ENCODE measurements at regions not wholly inside any gene's neighbourhood (a gene's known extent, or its start where the extent isn't known, plus 50 kb on each side); places are given as distances from the start of the nearest gene placed in this dataset.
"Not testable (repeated sequence)": the region's sequence is repeated elsewhere in the genome, so short reads cannot be mapped to it uniquely, and the experiment has no call there.

DNA sequence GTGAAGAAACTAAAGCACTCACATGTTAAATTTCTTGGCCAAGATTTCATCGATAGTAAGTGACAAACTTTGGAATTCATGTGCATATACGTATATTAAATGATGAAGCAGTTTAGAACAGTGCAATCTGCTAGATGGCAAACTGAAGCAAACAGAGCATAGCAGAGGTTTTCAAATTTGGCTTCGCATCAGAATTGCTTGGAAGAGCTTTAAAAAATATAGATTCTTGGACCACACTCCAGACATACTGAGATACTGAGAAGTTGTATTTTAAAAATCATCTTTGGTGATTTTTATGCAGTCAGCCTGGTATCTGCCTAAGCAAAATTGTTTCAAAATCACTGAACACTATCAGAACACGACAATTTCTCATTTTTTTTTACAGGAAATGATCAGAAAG lies 709.2 kb downstream of the PLA2G4A start:
- no peak for DNase-seq (ENCODE audit: low spot score)

DNA sequence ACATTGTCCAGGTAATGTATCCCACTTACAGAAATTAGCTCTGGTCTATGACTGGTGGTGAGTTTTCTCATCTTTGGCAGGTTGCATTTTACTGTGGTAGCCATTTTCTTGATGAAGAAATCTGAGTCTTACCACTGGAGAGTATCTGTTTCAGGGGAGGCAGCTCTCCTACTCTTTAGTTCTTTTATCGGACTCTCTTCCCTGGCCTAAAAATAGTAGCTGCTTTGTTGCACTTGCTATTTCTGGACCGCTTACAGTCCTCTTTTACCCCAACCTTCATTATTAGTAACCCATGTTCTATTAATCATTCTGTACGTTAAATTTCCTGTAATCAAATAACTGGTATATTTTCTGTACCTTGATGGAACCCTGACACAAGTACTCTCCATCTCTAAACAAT lies 720.8 kb downstream of the PLA2G4A start:
- no peak for DNase-seq (ENCODE audit: low spot score)

DNA sequence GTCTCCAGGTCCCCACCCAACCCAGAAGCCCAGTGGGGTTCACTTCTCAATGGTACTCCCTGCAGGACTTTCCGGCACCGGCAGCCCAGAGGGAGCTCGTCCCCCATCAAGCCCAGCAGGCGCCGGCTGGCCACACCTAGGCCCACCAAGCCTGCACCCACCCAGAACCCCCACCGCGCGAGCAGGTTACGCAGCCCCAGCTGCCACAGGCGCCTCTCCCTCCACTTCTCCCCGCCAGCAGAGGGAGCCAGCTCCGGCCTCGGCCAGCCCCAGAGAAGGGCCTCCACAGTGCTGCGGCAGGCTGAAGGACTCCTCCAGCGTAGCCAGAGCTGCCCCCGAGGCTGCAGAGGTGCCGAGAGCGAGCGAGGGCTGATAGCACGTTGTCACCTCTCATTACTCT lies 722.3 kb downstream of the PLA2G4A start:
- DNase-seq (ENCODE audit: low spot score): peak; percentile 6

DNA sequence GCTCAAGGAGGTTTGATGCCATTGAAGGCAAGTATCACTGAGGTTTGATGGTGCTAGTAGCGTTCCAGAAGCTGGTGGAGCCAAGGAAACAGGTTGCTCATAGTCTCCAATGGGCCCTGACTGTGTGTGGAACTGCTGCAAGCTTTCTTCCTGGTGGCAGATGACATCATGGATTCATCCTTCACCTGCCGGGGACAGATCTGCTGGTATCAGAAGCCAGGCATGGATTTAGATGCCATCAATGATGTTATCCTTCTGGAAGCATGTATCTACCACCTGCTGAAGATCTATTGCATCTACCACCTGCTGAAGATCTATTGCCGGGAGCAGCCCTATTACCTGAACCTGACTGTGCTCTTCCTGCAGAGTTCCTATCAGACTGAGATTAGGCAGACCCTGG lies 734.4 kb downstream of the PLA2G4A start:
- no peak for DNase-seq (ENCODE audit: low spot score)

DNA sequence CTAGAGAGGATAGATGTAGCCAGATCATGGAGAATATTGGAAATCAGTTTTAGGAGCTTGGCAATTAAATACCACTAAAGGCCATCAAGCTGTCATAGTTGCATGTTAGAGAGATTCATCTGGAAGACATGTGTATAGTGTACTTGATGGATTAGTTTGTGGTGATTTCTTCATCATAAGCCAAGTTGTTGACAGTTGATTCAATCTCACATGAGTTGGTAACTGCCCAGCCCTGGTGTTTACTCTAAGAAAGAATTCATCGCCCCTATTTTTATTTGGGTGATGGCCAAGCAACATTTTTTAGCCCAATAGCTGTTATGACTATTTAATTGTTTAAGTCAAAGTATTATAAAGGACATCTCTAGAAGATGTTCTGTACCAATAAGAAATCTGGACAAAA lies 737.6 kb downstream of the PLA2G4A start:
- no peak for DNase-seq (ENCODE audit: low spot score)

DNA sequence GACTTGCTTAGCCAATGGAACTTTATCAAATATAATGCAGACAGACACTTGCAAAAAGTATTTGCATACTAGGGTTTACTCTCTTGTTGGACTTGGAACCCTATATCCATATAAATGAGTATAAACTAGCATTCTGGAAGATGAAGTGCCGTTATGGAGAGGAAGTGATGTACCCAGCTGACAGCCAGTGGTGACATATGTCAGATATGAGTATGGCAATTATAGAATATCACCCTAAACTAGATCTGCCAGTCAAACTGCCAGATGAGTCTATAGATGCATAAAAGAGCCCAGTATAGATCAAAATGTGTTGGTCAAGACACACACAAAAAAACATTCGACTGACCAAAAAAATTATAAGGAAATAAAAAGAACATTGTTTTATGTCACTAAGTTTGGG lies 739.3 kb downstream of the PLA2G4A start:
- DNase-seq (ENCODE audit: low spot score): no peak

DNA sequence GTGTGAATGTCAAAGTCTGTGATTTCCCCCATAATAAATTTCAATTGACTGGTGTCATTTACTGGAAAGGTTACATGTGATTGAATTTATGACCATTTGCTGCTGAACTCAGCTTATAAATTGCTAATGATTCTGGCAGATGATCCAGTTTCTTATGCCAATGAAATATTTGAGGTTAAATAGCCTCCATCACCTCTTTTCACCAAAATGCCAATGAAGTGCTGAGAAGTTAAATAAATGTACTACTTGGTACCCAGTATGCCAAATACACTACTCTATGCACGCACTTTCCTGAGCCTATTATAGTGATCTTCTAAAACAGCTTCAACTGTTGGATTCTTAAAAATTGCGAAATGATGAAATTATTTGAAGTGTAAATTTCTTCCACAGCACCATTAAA lies 741.4 kb downstream of the PLA2G4A start:
- DNase-seq (ENCODE audit: low spot score): no peak

DNA sequence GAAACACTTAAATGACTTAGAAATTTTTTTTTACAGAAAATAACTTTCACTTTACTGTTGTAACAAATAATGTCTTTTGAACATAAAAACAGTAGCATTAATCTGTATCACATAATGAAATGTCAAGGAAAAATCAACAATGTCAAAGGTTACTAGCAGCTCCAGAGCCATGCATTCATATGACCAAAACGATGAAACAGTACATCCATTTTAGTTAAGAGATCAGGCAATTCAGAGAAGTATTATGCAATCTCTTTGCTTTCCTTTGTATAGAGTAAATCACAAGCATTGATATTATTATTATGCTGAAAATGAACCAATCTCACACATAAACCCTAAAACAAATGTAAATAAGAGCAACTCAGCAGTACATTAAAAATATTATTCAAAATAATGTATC lies 748.9 kb downstream of the PLA2G4A start:
- no peak for DNase-seq (ENCODE audit: low spot score)

DNA sequence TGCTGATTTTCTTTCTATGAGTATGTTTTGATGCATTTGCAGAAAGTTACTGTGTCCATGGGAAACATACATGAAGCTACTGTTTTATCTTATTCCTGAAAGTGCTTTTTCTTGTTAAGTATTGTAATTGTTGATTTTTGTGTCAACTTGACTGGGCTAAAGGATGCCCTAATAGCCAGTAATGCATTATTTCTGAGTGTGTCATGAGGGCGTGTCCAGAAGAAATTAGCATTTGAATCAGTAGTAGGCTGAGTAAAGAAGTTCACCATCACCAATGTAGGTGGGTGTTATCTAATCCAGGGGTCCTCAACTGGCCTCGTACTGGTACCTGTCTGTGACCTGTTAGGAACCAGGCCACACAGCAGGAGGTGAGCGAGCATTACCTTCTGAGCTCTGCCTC lies 760.2 kb downstream of the PLA2G4A start:
- DNase-seq (ENCODE audit: low spot score): no peak

DNA sequence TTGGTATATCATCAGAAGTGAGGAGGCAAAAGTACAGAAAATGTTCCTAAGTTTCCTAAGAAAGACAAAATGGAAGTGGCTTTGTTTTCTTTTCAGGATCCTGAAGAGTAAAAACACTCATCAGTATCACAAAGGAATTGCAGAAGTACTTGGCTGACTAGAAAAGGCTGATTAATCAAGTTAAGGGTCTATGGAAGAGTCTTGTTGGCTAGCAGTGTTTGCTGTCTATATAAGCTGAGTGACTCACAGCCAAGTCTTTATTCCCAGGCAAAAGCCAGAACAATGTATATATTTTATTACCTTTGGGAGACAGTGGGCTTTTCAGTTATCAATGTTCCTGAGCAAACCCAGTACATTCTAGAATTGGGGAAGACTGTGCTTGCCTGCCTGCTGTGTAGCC lies 777.0 kb downstream of the PLA2G4A start:
- no peak for DNase-seq (ENCODE audit: low spot score)

DNA sequence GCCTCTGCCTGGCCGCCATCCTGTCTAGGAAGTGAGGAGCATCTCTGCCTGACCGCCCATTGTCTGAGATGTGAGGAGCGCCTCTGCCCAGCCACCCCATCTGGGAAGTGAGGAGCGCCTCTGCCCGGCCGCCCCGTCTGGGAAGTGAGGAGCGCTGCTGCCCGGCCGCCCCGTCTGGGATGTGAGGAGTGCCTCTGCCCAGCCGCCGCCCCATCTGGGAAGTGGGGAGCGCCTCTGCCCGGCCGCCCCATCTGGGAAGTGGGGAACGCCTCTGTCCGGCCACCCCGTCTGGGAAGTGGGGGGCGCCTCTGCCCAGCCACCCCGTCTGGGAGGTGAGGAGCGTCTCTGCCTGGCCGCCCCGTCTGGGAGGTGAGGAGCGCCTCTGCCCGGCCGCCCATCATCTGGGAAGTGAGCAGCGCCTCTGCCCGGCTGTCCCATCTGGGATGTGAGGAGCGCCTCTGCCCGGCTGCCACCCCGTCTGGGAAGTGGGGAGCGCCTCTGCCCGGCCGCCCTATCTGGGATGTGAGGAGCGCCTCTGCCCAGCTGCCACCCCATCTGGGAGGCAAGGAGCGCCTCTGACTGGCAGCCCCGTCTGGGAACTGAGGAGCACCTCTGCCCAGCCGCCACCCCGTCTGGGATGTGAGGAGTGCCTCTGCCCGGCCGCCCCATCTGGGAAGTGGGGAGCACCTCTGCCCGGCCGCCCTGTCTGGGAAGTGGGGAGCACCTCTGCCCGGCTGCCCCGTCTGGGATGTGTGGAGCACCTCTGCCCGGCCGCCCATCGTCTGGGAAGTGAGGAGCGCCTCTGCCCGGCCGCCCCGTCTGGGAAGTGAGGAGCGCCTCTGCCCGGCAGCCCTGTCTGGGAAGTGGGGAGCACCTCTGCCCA lies 787.3 kb downstream of the PLA2G4A start:
- DNase-seq (ENCODE audit: low spot score): not testable (repeated sequence)

DNA sequence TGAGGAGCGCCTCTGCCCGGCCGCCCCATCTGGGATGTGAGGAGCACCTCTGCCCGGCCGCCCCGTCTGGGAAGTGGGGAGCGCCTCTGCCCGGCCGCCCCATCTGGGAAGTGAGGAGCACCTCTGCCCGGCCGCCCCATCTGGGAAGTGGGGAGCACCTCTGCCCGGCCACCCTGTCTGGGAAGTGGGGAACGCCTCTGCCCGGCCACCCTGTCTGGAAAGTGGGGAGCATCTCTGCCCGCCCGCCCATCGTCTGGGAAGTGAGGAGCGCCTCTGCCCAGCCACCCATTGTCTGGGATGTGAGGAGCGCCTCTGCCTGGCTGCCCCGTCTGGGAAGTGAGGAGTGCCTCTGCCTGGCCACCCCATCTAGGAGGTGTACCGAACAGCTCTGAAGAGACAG lies 788.1 kb downstream of the PLA2G4A start:
- not testable (repeated sequence) for DNase-seq (ENCODE audit: low spot score)

DNA sequence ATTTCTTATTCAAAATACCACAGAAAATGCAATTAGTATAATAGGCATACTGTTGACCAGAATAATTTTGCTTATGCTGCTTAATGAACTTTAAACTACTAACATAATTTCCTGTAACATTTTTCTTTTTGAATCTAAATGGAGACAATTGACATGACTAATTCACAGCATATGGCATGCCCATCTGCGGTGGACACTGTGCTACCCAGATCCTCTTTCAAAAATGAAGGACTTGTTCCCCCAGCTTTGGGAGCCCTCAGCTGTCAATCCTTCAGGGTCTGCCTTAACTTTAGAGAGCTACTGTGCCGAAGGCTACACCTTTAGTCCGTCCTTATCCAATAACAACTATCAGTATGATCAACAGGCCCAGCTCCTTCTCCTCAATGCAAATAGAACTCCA lies 789.0 kb downstream of the PLA2G4A start:
- DNase-seq (ENCODE audit: low spot score): no peak

DNA sequence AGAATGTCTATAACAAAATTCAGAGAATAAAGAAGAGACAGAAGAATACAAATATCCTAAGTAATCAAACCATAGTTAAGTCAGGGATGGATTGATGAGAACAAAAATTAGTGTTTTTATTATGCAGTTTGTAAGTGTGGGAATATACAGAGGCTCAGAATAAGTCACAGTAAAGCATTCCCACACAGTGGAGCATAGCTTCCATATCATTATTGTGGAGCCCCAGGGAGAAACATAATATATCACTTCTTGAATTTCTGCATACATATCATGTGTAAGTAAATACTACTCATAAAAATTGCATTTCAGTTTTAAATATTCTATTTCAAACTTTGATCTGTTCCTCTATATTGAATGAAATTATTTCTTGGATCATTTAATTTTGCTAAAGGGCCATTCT lies 790.4 kb downstream of the PLA2G4A start:
- DNase-seq (ENCODE audit: low spot score): no peak

DNA sequence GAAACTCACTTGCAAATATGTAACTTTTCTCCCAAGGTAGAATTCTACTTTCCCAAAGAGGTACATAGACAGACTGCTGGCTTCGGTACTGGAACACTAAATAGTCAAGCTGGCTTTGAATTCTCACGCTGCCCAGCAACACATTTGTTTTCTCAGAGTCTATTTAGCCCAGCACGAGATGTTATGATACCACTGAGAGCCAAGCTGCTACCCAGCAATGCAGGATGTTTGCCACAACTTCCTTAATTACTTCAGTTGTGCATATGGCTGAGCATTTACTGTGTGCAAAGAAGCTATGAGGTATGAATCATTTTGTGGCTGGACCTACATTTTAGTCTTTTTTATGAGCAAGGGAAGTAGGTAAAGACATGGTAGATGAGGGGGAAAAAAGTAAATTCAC lies 793.2 kb downstream of the PLA2G4A start:
- no peak for DNase-seq (ENCODE audit: low spot score)

DNA sequence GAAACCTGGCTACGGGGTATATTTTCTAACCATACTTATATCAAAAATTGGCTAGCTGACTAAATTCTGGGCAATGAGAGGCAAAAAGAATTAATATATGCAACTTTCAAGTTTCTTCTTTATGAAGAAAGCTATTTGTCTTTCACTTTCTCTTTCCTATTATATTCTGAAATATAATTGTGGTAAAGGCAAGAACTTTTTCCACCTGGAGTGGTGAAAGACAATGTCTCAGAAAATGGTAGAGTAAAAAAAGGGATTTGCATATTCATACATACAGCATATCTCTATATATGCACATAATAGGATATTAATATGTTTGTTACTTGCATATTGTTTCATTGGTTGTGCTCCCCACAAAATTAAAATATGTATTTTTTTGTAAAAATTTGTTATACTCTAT lies 793.8 kb downstream of the PLA2G4A start:
- DNase-seq (ENCODE audit: low spot score): no peak

DNA sequence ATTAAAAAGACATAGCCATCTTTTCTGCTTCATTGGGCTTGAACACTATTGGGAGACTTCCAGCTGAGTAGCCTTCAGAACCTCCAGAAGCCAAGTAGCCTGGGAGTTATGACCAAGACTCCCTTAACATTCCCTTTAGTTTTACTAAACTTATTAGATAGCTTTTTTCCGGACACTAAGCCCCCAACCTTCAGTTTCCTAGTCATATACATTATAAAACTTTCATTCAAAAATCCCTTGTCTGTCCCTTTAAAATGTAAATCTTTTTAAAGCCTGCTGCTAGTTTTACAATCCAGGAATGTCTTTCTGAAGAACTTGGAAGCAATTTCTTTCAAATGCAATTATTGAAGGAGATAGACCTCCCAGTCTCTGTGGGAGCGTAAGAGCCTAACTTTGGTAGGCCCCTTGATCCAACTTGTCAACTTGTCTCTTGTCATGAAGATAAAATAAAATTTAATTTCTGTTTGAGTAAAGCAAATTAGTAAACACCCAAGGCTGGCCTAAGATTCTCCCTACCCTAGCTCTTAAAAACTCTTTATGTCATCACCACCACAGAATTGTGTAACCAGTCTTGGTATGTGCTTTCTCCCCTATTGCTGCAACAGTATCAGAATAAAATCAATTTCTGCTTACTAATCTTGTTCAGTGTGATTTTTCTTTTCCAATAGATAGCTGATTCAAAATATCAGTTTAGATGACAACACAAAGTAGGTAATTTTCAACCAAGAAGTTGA lies 796.2 kb downstream of the PLA2G4A start:
- DNase-seq (ENCODE audit: low spot score): no peak

DNA sequence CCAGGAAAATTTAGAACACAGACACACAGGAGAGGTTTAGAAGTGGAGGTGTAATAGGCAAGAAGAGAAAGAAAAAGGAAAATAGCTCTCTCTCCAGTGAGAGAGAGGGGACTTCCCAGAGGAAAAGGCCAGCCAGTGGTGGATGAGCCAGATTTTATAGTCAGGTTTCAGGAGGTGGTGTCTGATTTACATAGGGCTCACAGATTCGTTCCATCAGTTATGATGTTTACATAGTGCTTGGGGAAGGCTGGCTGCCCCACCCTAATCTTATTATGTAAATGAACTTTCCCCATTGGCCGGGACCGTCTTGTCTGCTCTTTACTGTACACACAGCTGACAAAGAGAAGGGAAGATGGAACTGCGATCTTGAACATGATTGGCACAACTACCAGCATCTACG lies 797.3 kb downstream of the PLA2G4A start:
- no peak for DNase-seq (ENCODE audit: low spot score)

DNA sequence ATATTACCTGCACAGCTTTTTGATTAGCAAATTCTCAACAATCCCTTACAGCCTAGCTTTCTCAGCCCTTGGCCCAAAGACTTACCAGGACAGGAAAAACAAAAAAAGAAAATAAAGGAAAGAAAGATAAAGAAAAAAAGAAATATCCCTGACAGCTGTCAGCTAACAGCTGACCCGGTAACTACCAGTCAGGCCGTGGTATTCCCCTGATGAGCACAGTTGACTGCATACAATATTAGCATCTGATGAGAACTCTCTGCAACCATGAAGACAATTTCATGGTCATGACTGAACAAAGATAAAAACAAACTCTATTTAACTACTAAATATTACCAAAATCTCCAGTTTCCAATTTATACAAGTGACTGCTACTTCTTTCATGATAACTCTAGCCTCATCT lies 798.8 kb downstream of the PLA2G4A start:
- DNase-seq (ENCODE audit: low spot score): no peak

DNA sequence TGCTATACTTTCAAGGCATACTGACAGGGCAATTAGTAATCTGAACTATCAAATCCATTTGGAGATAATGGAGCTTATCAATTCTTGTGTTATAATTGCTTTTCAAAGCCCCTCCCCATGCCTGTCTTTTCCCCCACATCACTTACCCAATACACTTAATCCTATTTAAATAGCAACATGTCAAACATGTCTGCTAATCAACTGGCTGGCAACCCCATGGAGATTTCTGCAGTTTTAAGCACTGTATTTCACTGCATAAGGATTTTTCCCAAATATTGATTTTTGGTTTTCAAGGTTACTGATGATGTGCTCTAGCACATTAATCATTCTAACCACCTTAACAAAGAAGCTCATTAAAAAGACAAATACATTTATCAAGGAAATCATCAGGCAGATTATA lies 800.3 kb downstream of the PLA2G4A start:
- no peak for DNase-seq (ENCODE audit: low spot score)

DNA sequence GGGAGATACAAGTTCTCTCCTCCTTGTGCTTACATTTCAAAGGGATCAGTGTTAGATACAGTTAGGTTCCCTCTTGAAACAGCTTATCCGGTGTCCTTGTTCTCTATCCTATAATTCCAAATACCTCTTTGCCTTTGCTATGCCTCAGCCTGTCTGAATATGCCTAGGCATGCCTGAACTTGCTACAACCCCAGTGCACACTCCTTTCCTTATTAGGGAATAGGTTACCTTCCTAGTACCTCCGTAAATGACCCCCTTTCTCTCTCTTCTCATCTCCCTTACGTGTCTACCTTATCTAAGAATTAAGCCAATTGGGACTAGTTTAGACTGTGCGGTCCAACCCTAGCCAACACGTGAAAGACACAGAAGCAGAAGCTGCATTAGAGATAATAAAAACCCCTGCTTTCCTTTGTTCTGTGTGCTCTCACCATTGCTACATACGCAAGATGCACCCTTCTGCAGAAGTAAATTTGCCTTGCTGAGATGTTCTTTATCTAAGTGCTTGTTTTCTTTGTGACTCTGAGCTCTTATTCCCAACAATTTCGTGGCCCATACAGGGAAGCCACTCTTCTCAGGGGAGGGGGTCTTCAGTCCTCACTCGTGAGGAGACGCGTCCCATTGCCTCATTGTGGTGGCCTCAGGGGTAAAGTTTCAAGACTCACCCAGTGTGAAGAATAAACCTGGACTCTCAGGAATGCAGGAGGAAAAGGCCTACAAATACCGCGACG lies 802.1 kb downstream of the PLA2G4A start:
- no peak for DNase-seq (ENCODE audit: low spot score)

DNA sequence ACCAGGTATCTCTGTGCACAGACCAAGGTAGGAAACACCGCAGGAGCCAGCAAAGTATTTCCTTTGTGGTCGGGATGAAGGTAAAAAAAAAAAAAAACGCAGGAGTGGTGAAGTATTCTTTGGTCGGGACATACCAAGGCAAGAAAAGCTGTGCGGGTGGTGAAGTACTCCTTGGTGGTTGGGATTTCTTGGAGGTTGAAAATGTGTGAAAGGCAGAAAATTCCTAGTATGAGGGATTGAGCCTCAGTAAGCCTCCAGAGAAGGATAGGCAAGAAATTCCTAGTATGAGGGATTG lies 802.6 kb downstream of the PLA2G4A start:
- DNase-seq (ENCODE audit: low spot score): no peak

DNA sequence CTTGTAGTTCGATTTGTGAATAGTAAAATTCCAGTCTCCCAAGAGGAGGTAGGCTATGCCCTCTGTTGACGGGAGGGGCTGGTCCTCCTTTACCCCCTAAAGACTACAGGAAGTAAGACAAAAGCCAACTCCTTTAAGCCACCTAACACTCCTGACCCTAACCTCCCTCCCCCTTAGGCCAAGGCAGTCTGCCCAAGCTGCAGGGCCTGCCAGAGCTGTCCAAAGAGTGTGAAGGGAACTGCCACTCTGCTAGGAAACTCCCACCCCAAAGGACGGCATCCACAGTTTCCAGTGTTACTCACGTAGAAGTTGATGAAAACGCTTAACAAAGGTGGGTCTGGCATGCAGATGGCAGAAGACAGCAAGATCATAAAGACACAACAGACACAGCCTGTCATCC lies 803.2 kb downstream of the PLA2G4A start:
- no peak for DNase-seq (ENCODE audit: low spot score)

Measured in iPS-NIHi11 (cell line).